ENCODE measurements at regions not wholly inside any gene's neighbourhood (a gene's known extent, or its start where the extent isn't known, plus 50 kb on each side); places are given as distances from the start of the nearest gene placed in this dataset.

- no peak for TF ChIP-seq EZH2 (IDR thresholded peaks at IDR 0.05; ENCODE audit: borderline replicate concordance, insufficient read depth, low read depth, low read length, poor library complexity, severe bottlenecking)
- no peak for TF ChIP-seq CTCF (IDR thresholded peaks at IDR 0.05)
These were observed 458.3 kb downstream of the BTG1 start for GRCh38 chr12:91687052-91688017.
